ENCODE measurements at regions not wholly inside any gene's neighbourhood (a gene's known extent, or its start where the extent isn't known, plus 50 kb on each side); places are given as distances from the start of the nearest gene placed in this dataset.

- H3K27ac ChIP-seq (ENCODE audit: extremely low read depth, low read depth, low read length): no peak overlapping the region
- H3K36me3 ChIP-seq (ENCODE audit: control insufficient read depth in 2 of 2, insufficient read depth in 1 of 2, low read length in 2 of 2): no peaks in the 10 kb centered on the region
- ChIA-PET POLR2A (no interaction called here), CTCF (no interaction called here)
- no peak overlapping the region for H3K4me3 ChIP-seq (ENCODE audit: low read depth, low read length)
- TF ChIP-seq ZNF654 (tag by site-specific recombination; IDR thresholded peaks at IDR 0.05; ENCODE audit: low read depth) (no peak), ZNF16 (tag by site-specific recombination; IDR thresholded peaks at IDR 0.05; ENCODE audit: low read depth) (no peak), TRIM28 (IDR thresholded peaks at IDR 0.05; ENCODE audit: borderline replicate concordance, low read length) (no peak), IKZF3 (tag by site-specific recombination; IDR thresholded peaks at IDR 0.05) (no peak), ZIC2 (tag by site-specific recombination; IDR thresholded peaks at IDR 0.05) (no peak)
- H3K9me3 ChIP-seq (ENCODE audit: control insufficient read depth, insufficient read depth, low read depth, low read length): no peaks in the 10 kb centered on the region
- H3K4me1 ChIP-seq (ENCODE audit: control insufficient read depth, insufficient read depth, low read length): peaks cover 11% of the 10 kb centered on the region
Observed at GRCh38 chr2:180254872-180255271, 247.8 kb upstream of the CWC22 start.

GRCh38 chr2:180247658-180248057 lies 240.6 kb upstream of the CWC22 start:
- Histone ChIP-seq H3K4me3 (ENCODE audit: low read depth, low read length) (no peak overlapping the region), H3K36me3 (ENCODE audit: control insufficient read depth in 2 of 2, insufficient read depth in 1 of 2, low read length in 2 of 2) (no peaks in the 10 kb centered on the region), H3K4me1 (ENCODE audit: control insufficient read depth, insufficient read depth, low read length) (no peaks in the 10 kb centered on the region), H3K9me3 (ENCODE audit: control insufficient read depth, insufficient read depth, low read depth, low read length) (no peaks in the 10 kb centered on the region), H3K27ac (ENCODE audit: extremely low read depth, low read depth, low read length) (no peak overlapping the region)
- no peak for TF ChIP-seq GLI4 (tag by site-specific recombination; IDR thresholded peaks at IDR 0.05)
- TF ChIP-seq ZNF561 (tag by site-specific recombination; IDR thresholded peaks at IDR 0.05; ENCODE audit: borderline replicate concordance): no peak
- no peak for TF ChIP-seq ZFP3 (tag by site-specific recombination; IDR thresholded peaks at IDR 0.05; ENCODE audit: low read depth)
- no peak for TF ChIP-seq PBX3 (CRISPR knock-in tag; IDR thresholded peaks at IDR 0.05)
- TF ChIP-seq ZNF248 (tag by site-specific recombination; IDR thresholded peaks at IDR 0.05): no peak
- no peak for TF ChIP-seq KLF8 (tag by site-specific recombination; IDR thresholded peaks at IDR 0.05)
- TF ChIP-seq PRDM6 (tag by site-specific recombination; IDR thresholded peaks at IDR 0.05): no peak
- TF ChIP-seq ZNF449 (tag by site-specific recombination; IDR thresholded peaks at IDR 0.05): no peak
- no peak for TF ChIP-seq ZNF175 (tag by site-specific recombination; IDR thresholded peaks at IDR 0.05)
- no peak for TF ChIP-seq ZNF624 (tag by site-specific recombination; IDR thresholded peaks at IDR 0.05)
- TF ChIP-seq WT1 (tag by site-specific recombination; IDR thresholded peaks at IDR 0.05): no peak
- no peak for TF ChIP-seq ZNF596 (tag by site-specific recombination; IDR thresholded peaks at IDR 0.05)
- no peak for TF ChIP-seq SP3 (tag by site-specific recombination; IDR thresholded peaks at IDR 0.05)
- TF ChIP-seq SALL2 (tag by site-specific recombination; IDR thresholded peaks at IDR 0.05; ENCODE audit: borderline replicate concordance): no peak
- ChIA-PET CTCF (no interaction called here), POLR2A (no interaction called here)

- POLR2A ChIA-PET: interaction anchor here (0.5 kb wide), 1 partner anchor 735 kb away, joined by 4 read pairs; no protein-coding TSS in a partner anchor
- no peaks in the 10 kb centered on the region for H3K9me3 ChIP-seq (ENCODE audit: control insufficient read depth, insufficient read depth, low read depth, low read length)
- H3K36me3 ChIP-seq (ENCODE audit: control insufficient read depth in 2 of 2, insufficient read depth in 1 of 2, low read length in 2 of 2): no peaks in the 10 kb centered on the region
- H3K27ac ChIP-seq (ENCODE audit: extremely low read depth, low read depth, low read length): no peak overlapping the region
- H3K4me1 ChIP-seq (ENCODE audit: control insufficient read depth, insufficient read depth, low read length): no peaks in the 10 kb centered on the region
- TF ChIP-seq AEBP2 (tag by site-specific recombination; IDR thresholded peaks at IDR 0.05; ENCODE audit: borderline replicate concordance) (no peak), ZNF292 (tag by site-specific recombination; IDR thresholded peaks at IDR 0.05; ENCODE audit: borderline replicate concordance, low read depth) (no peak), ZNF777 (tag by site-specific recombination; IDR thresholded peaks at IDR 0.05; ENCODE audit: borderline replicate concordance) (no peak), PRDM4 (tag by site-specific recombination; IDR thresholded peaks at IDR 0.05) (no peak), ZNF221 (tag by site-specific recombination; IDR thresholded peaks at IDR 0.05; ENCODE audit: borderline replicate concordance) (no peak), HOXC10 (CRISPR knock-in tag; IDR thresholded peaks at IDR 0.05) (no peak)
- CTCF ChIA-PET: interaction anchor here (1.3 kb wide), 1 partner anchor 123 kb away, joined by 4 read pairs; no protein-coding TSS in a partner anchor
- H3K4me3 ChIP-seq (ENCODE audit: low read depth, low read length): no peak overlapping the region
Observed at GRCh38 chr2:180246268-180246667, 239.2 kb upstream of the CWC22 start.
